ENCODE measurements at regions not wholly inside any gene's neighbourhood (a gene's known extent, or its start where the extent isn't known, plus 50 kb on each side); places are given as distances from the start of the nearest gene placed in this dataset.
A peak's percentile ranks its signal among the peaks of the same experiment; 100 is the strongest.
"Not testable (repeated sequence)": the region's sequence is repeated elsewhere in the genome, so short reads cannot be mapped to it uniquely, and the experiment has no call there.

GRCh38 chr2:144673456-144673855 lies 153.5 kb upstream of the ZEB2 start:
- DNase-seq = no peak

GRCh38 chr2:144671695-144672455 lies 152.0 kb upstream of the ZEB2 start:
- DNase-seq = peak; percentile 14

- DNase-seq = no peak
These were observed 150.8 kb upstream of the ZEB2 start for GRCh38 chr2:144670738-144671137.

- DNase-seq = no peak
These were observed 150.2 kb upstream of the ZEB2 start for GRCh38 chr2:144670080-144670479.

GRCh38 chr2:144669196-144669987 lies 149.5 kb upstream of the ZEB2 start:
- DNase-seq = no peak

GRCh38 chr2:144668493-144669110 lies 148.7 kb upstream of the ZEB2 start:
- DNase-seq = no peak

- no peak for DNase-seq
These were observed 146.1 kb upstream of the ZEB2 start for GRCh38 chr2:144666032-144666431.

GRCh38 chr2:144663207-144663606 lies 143.3 kb upstream of the ZEB2 start:
- peak; percentile 38 for DNase-seq

- peak; percentile 56 for DNase-seq
These were observed 140.8 kb upstream of the ZEB2 start for GRCh38 chr2:144660518-144661316.

GRCh38 chr2:144659731-144660275 lies 139.9 kb upstream of the ZEB2 start:
- peak; percentile 54 for DNase-seq

- DNase-seq = no peak
These were observed 134.6 kb upstream of the ZEB2 start for GRCh38 chr2:144654523-144654922.

GRCh38 chr2:144650907-144651306 lies 131.0 kb upstream of the ZEB2 start:
- no peak for DNase-seq

GRCh38 chr2:144648837-144649465 lies 129.0 kb upstream of the ZEB2 start:
- DNase-seq = no peak

GRCh38 chr2:144645083-144645778 lies 125.3 kb upstream of the ZEB2 start:
- peak; percentile 64 for DNase-seq

- no peak for DNase-seq
These were observed 124.6 kb upstream of the ZEB2 start for GRCh38 chr2:144644549-144644948.

- no peak for DNase-seq
These were observed 123.8 kb upstream of the ZEB2 start for GRCh38 chr2:144643537-144644336.

- DNase-seq = no peak
These were observed 122.9 kb upstream of the ZEB2 start for GRCh38 chr2:144642856-144643255.

GRCh38 chr2:144642131-144642530 lies 122.2 kb upstream of the ZEB2 start:
- DNase-seq = no peak

GRCh38 chr2:144638250-144638649 lies 118.3 kb upstream of the ZEB2 start:
- not testable (repeated sequence) for DNase-seq

GRCh38 chr2:144636860-144637259 lies 116.9 kb upstream of the ZEB2 start:
- DNase-seq = not testable (repeated sequence)

- peak; percentile 11 for DNase-seq
These were observed 112.9 kb upstream of the ZEB2 start for GRCh38 chr2:144632809-144633208.

Measured in hematopoietic multipotent progenitor cell treated with erythropoietin and hydrocortisone succinate and interleukin-3 and kit ligand, for 6 days (in vitro differentiated cells).